IPS DF 4.7 (cell line): ENCODE measurements at regions not wholly inside any gene's neighbourhood (a gene's known extent, or its start where the extent isn't known, plus 50 kb on each side); places are given as distances from the start of the nearest gene placed in this dataset.

Experiments
- DNase-seq: peaks from one replicate; pipeline ENCODE4 v3.0.0-alpha.2; 2013; ENCODE audit warnings: low spot score; ENCODE audit errors: extremely low read depth

- no peak for DNase-seq
Observed at GRCh38 chr16:86393907-86394626, 116.3 kb upstream of the FOXF1 start.

- no peak for DNase-seq
Observed at GRCh38 chr16:86395477-86395876, 114.8 kb upstream of the FOXF1 start.

- no peak for DNase-seq
Observed at GRCh38 chr16:86396422-86396821, 113.9 kb upstream of the FOXF1 start.

- no peak for DNase-seq
Observed at GRCh38 chr16:86396901-86397311, 113.4 kb upstream of the FOXF1 start.

DNA sequence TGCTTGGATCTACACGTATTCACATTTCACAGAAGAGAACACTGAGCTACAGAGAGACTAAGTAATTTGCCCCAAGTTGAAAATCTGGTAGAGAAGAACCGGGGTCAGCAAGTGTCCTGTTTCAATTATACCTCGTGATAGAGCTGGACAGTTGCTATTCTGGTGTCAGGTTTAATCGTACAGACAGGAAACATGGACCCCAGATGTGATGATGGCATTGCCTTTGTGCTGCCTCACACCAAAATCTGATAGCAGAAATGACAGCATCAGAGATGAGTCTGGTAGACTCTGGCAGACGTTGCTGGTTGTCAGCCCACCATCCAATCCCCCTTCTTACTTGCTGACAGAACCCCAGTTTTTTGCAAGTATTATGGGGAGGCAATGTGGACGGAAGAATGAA is 112.1 kb upstream of the FOXF1 start:
- DNase-seq: no peak

DNA sequence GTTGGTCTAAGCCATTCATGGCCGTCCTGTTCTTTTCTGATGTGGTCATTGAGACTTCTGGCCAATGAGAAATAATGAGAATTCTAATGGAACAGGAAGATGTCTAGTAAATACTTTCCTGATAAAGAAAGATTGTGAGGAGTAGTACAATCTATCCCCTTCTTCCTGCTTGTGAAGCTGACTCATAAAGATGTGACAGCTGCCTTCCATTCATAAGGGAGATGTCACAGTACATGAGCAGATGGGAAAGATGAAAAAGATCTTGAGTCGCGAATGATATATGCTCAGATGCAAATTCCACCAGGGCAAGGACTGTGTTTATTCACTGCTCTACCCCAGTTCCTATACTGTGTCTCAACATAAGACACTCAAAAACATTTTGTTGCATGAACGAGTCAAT is 111.7 kb upstream of the FOXF1 start:
- DNase-seq: no peak

GRCh38 chr16:86401126-86401525 is 109.2 kb upstream of the FOXF1 start:
- DNase-seq: no peak

- DNase-seq: no peak
Observed at GRCh38 chr16:86403085-86403484, 107.2 kb upstream of the FOXF1 start.

GRCh38 chr16:86403541-86404163 is 106.7 kb upstream of the FOXF1 start:
- no peak for DNase-seq

- DNase-seq: no peak
Observed at GRCh38 chr16:86404678-86405077, 105.6 kb upstream of the FOXF1 start.

- no peak for DNase-seq
Observed at GRCh38 chr16:86405319-86405718, 105.0 kb upstream of the FOXF1 start.

- DNase-seq: no peak
Observed at GRCh38 chr16:86406056-86406455, 104.3 kb upstream of the FOXF1 start.

DNA sequence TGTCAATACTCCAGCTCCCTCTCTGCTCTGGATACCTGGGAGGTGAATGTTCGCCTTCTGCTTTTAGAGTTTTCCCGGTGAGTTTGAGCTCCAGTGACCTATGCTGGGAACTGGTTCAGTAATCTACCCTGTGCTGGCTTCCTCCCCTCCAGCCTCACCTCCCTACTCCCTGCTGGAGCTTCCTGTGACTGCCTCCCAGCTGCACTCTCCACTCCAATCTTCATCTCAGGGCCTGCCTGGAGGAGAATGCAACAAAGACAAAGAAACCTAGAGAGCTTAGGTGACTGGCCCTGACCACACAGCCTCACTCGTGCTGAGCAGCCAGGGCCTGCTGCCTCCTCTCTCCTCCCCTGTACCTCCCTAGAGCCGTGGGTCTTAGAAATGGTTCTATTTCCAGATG is 101.6 kb upstream of the FOXF1 start:
- no peak for DNase-seq

DNA sequence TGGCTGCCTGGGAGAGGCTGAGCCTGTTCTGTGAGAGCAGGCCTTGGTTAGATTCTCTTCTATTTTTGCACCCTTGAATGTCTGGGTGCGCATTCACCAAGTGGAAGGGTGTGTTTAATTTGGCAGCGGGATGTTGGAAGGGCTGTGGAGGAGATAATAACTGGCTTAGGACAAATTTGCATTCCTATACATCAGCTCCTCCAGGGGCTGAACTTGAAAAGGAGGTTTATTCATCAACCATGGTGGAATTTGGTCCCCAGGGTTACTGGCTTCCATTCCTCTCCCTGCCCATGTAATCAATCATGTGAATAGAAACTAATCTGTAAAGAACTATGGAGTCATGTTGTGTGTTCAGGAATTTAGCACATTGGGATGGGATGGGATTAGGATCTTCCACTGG is 100.2 kb upstream of the FOXF1 start:
- no peak for DNase-seq

GRCh38 chr16:86410529-86410928 is 99.8 kb upstream of the FOXF1 start:
- no peak for DNase-seq

DNA sequence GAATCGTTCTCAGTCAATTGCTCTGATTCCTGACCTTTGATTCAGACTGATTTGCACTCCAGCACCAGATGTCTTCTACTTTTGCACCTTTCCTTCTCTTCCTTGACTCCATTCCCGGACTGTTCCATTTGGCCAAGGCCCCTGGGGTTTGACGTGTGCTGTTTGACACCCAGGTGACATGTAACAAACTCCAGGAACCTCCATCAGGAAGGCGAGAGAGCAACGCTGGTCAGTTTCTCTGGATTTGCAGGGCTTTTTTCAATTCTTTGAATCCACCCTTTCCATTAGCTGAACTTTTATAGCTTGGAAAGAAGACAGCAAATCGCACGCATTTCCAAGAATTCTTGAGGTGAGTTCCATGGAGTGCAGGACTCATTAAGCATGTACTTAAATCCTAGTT is 98.4 kb upstream of the FOXF1 start:
- DNase-seq: no peak

GRCh38 chr16:86414991-86415740 is 95.2 kb upstream of the FOXF1 start:
- DNase-seq: no peak

DNA sequence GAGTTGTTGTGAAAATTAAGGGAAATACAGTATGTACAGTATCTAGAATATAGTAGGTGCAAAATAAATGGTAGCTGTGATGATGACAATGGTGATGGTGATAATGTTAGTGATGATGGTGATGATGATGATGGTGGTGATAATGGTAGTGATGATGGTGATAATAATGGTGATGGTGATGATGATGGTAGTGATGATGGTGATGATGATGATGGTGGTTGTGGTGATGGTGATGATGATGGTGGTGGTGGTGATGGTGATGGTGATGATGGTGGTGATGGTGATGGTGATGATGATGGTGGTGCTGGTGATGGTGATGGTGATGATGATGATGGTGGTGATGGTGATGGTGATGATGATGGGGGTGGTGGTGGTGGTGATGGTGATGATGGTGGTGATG is 91.3 kb upstream of the FOXF1 start:
- no peak for DNase-seq

DNA sequence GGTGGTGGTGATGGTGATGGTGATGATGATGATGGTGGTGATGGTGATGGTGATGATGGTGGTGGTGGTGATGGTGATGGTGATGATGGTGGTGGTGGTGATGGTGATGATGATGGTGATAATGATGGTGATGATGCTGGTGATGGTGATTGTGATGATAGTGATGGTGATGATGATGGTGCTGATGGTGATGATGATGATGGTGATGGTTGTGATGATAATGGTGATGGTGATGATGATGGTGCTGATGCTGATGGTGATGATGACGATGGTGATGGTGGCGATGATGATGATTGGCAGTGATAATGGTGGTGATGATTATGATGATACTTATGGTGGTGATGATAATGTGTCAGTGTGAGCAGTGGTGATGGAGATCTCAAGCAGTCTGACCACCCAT is 90.8 kb upstream of the FOXF1 start:
- DNase-seq: no peak

DNA sequence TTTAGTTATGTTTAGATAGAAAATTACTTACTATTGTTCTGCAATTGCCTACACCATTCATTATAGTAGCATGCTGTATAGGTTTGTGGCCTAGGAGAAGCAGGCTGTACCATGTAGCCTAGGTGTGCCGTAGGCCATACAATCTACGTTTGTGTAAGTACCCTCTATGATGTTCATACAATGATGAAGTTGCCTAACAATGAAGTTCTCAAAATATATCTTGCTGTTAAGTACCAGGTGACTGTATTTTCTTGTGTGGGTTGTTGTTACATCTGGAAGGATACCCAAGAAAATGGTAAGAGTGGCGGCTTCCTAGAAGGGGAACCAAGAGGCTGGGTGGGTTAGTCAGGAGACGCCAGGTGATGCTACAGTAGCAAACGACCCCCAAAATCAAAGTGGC is 88.3 kb upstream of the FOXF1 start:
- no peak for DNase-seq

- no peak for DNase-seq
Observed at GRCh38 chr16:86424398-86424797, 85.9 kb upstream of the FOXF1 start.

DNA sequence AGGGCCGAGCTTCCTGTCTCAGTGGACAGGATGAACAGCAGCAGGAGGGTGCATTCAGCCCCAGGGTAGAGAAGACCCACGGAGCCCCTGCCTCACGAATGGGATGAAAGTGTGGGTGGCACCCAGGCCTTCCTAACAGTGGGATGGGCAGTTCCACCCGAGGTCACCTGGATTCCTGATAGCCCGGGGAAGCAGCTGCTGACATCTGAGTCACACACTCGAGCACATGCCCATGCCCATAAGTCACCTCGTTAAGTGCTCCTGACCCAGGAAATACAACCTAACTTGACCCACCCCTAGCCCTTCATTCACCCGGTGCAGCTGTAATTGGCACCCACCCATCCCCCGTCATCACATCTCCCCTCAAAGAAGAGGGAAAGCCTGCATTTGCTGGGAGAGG is 85.3 kb upstream of the FOXF1 start:
- DNase-seq: no peak
